ENCODE measurements at regions not wholly inside any gene's neighbourhood (a gene's known extent, or its start where the extent isn't known, plus 50 kb on each side); places are given as distances from the start of the nearest gene placed in this dataset.
"Not testable (repeated sequence)": the region's sequence is repeated elsewhere in the genome, so short reads cannot be mapped to it uniquely, and the experiment has no call there.

DNA sequence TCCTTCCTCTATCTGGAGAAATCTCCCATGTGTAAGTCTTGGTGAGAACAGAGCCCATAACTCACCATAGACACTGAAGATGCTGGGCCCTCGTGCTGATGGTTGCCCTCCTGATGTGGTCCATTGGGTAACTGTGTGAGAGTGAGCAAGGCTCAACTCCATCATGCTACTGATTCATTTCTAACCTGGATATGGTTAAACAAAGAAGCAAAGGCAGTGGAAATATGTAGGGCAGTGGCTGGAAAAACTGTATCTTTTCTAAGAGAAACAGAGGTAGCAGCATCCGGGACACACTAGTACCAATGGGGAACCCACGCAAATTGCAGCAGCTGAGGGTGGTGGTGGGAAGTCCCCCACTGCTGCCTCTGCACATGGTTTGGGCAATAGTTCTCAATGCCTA is 221.7 kb downstream of the KLF6 start:
- DNase-seq (ENCODE audit: extremely low read depth in 1 of 11, low read depth in 9 of 11, low spot score in 4 of 11) = no peak

DNA sequence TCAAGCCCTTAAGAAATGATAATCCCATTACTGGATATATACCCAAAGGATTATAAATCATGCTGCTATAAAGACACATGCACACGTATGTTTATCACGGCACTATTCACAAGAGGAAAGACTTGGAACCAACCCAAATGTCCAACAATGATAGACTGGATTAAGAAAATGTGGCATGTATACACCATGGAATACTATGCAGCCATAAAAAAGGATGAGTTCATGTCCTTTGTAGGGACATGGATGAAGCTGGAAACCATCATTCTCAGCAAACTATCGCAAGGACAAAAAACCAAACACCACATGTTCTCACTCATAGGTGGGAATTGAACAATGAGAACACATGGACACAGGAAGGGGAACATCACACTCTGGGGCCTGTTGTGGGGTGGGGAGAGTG is 224.4 kb downstream of the KLF6 start:
- DNase-seq (ENCODE audit: extremely low read depth in 1 of 11, low read depth in 9 of 11, low spot score in 4 of 11) = not testable (repeated sequence)

GRCh38 chr10:3559527-3559926 is 225.5 kb downstream of the KLF6 start:
- no peak for DNase-seq (ENCODE audit: extremely low read depth in 1 of 11, low read depth in 9 of 11, low spot score in 4 of 11)

DNA sequence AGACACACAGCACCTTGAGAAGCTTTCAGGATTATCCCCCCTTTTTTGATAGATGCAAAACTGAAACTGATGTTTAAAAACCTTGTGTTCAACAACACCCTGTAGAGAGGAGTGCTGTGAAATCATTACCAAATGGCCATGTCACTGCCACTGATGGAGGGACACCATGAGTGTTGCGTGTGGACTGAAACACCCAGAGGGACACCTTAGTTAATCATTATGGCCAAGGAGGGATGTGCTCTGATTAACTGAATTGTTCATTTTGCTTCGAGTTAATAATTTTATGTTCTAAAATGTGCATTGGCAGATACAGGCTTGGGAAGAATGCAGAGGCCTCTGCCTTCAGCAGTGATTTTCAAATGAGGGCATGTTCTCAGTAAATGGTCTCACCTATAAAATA is 226.0 kb downstream of the KLF6 start:
- DNase-seq (ENCODE audit: extremely low read depth in 1 of 11, low read depth in 9 of 11, low spot score in 4 of 11) = no peak

- not testable (repeated sequence) for DNase-seq (ENCODE audit: extremely low read depth in 1 of 11, low read depth in 9 of 11, low spot score in 4 of 11)
Observed at GRCh38 chr10:3556191-3557017, 228.6 kb downstream of the KLF6 start.

DNA sequence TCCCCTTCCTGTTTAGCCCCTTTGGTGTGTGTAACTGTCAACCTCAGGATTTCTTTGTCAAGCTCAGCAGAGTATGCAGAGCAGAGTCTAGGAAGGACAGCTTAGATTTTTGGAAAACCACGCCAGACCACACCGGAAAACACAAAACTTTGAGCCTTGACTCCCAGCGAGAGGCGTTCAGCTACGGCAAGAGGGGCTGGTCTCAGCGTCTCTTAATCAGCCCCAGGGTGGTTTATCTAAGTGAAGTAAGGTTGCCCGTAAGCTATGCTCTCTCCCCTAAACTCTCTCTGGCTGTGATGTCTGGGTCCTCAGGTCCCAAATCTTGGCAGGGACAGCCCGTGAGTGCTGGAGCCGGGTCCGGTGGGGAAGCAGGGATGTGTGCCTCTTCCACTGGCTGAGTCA is 230.9 kb downstream of the KLF6 start:
- DNase-seq (ENCODE audit: extremely low read depth in 1 of 11, low read depth in 9 of 11, low spot score in 4 of 11) = no peak

DNA sequence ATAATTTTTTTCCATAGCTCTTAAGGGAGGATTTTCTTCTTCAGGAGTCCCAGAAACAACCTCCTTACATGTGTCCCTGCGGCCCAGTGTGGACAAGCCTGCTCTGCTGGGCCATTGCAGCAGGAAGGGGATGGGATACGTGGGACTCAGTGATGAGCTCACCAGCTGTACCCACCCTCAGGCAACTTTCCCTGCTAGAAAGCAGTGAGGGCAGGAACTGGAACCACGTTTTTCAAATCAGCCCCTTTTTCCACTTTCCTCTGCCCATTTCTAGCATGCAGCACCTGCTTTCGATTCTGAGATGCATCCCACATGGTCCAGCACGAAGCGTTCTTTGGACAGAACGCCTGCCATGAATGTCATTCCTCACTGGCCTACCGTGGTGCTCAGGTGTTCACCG is 232.7 kb downstream of the KLF6 start:
- no peak for DNase-seq (ENCODE audit: extremely low read depth in 1 of 11, low read depth in 9 of 11, low spot score in 4 of 11)

DNA sequence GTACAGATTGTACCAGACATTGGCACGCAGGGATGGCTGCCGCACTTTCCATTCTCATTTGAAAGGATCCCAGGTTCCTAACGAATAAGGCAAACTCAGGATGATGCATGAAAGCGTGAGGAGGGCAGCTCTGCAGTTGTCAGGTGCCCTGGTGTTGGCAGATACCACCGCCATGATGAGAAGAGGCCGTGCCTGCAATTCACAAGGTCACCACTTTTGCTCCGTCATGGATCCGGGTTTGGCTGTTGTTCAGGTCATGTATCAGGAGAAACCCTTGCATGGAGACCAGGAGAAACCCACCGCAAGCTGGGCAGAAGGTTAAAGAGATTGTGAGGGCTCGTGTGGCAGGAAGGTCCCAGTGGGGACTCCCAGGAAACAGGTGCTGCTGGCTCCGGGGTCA is 233.2 kb downstream of the KLF6 start:
- no peak for DNase-seq (ENCODE audit: extremely low read depth in 1 of 11, low read depth in 9 of 11, low spot score in 4 of 11)

DNA sequence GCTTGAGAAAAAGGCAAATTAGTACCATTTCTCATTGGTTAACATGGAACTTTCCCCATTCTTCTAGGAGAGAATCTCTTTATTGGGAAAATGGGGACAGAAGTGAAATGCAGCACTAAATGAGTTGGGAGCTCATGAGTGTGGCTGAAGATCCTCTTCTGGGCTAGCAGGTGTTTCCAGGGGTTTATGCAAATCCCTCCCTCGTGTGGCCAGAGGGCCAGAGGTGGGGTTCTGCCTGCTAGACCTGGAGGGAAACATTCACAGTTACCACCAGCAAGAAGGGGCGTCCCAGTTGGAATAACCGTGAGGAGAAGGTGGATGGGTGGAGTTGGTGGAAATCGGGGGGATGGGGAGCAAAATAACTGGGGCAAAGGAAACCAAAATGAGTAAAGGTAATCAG is 235.9 kb downstream of the KLF6 start:
- no peak for DNase-seq (ENCODE audit: extremely low read depth in 1 of 11, low read depth in 9 of 11, low spot score in 4 of 11)

DNA sequence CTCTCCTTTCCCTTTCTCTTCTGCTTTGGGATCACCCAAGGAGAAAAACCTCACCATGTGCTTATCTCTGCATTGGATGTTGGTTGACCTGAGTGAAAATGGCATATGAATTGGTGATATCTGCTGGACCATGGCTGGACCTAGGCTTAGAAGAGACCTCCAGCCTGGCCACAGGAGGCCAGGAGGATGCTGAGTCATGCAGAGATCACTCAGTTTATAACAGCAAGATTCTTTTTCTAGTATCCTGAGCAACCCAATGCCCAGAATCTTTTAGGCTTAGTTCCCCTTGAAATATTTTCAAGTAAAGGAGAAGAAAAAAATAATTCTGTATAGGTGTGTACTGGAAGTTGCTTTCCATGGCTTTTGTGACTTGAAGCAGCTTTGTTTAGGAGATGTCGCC is 236.3 kb downstream of the KLF6 start:
- DNase-seq (ENCODE audit: extremely low read depth in 1 of 11, low read depth in 9 of 11, low spot score in 4 of 11) = no peak

DNA sequence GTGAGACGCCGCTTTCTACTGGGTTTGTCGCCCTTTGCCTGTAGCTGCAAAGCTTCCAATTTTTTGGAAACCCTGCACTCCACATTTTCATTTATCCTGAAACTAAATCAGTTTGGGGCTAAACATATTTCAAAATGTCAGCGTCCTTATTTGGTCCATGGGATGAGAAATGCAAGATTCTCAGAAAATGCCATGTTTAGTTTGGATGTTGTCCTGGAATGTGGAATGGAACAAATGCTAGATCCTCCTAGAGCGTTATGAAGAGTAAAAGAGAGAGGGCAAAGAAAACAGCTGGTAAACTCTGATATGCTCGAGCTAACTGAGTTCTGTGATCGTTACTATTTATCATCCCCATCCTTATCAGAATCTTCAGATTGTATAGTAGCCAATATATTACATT is 236.9 kb downstream of the KLF6 start:
- peak in 2 of 11 donors; percentile 13 to 31 for DNase-seq (ENCODE audit: extremely low read depth in 1 of 11, low read depth in 9 of 11, low spot score in 4 of 11)

DNA sequence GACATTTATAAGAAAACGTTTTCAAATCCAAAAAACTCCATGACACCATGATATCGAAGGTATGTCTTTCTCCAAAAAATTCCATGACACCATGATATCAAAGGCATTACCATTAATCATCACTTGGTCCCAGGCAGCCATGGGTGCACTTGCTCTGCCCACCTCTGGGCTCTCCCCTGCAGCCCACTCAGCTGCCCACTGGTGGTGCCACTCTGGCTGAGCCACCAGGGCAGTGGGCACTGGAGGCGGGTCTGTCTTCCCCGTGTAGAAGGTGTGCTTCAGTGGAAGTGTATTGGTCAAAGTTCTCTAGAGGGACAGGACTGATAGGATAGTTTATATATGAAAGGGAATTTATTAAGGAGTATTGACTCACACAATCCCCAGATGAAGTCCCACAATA is 240.4 kb downstream of the KLF6 start:
- no peak for DNase-seq (ENCODE audit: extremely low read depth in 1 of 11, low read depth in 9 of 11, low spot score in 4 of 11)

DNA sequence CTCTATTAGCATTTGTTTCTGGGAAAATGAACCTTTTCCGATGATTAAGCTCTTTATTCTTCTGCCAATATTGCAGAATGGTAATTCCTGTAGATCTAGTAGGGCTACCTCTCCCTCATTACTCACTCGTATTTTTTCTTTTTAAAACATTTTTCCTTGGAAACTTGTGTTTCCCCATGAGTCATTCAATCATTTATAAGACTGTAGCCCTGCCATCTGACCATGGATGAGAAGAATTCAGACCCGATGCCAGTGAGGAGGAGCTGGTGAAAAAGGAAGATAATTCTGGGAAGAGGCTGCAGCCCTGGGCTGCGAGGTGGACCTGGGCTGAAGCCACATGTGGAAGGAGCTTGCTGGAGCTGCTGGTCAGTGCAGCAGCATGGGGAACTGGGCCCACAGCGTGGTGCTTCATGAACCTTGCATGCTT is 242.8 kb downstream of the KLF6 start:
- DNase-seq (ENCODE audit: extremely low read depth in 1 of 11, low read depth in 9 of 11, low spot score in 4 of 11) = no peak

- DNase-seq (ENCODE audit: extremely low read depth in 1 of 11, low read depth in 9 of 11, low spot score in 4 of 11) = no peak
Observed at GRCh38 chr10:3539696-3540383, 245.2 kb downstream of the KLF6 start.

DNA sequence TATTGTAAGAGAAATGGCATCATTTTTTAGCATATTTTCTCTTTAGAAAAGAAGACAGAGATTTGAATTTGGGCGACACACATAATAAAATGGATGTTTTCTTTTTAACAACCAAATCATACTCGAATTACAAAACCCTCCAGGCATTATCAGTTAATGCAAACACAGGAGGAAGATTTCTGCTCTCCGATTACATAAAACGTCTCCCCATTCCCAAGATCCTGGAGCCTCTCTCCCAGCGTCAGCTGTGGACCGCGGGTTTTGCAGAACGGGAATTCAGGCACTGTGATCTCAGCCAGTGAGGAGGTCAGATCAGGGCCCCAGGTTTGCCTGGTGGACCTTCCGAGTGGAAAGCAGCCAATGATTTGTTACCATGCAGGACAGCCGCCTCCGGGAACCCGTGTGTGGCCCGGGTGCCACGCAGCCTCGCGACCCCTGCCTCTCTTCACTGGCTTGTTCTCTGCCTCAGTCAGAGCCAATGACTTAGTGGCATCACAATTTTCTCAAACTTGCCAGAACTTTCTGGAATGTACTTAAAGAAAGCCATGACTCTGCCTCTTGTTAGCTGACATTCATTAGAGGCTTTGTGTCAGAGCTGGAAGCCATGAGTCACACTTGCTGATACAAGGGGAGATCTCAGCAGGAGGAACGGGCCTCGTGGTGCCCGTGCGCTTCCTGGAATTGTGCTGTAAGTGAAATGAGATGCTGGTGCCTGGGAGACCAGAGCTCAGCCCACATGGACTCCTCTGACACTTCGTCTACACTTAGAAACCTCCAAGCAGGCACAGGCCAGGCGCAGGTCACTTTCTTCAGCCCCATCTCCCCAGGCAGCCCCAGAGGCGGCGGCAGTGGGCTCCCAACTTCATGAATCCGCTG is 246.1 kb downstream of the KLF6 start:
- DNase-seq (ENCODE audit: extremely low read depth in 1 of 11, low read depth in 9 of 11, low spot score in 4 of 11) = peak in 2 of 11 donors; percentile 17 to 22

GRCh38 chr10:3538291-3538655 is 246.7 kb downstream of the KLF6 start:
- DNase-seq (ENCODE audit: extremely low read depth in 1 of 11, low read depth in 9 of 11, low spot score in 4 of 11) = no peak

- DNase-seq (ENCODE audit: extremely low read depth in 1 of 11, low read depth in 9 of 11, low spot score in 4 of 11) = no peak
Observed at GRCh38 chr10:3537518-3537917, 247.5 kb downstream of the KLF6 start.

GRCh38 chr10:3535001-3535400 is 250.0 kb downstream of the KLF6 start:
- no peak for DNase-seq (ENCODE audit: extremely low read depth in 1 of 11, low read depth in 9 of 11, low spot score in 4 of 11)

DNA sequence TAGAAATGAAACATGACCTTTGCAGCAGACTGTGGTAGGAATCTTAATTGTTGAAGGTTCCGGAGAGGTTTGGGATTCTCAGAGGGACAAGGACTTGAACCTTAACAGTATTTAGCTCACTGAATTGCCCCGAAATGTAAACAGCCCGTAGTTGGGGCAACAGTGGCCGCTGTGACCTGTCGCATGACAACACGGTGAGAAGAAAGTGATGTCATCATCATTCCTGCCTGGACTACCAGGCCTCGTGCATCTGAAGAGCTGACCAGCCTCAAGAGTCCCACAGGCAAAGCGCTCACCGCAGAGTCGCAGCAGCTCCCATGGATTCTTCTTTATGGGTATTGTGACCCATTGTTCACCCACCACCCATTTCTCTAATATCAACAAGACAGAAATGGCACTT is 250.6 kb downstream of the KLF6 start:
- no peak for DNase-seq (ENCODE audit: extremely low read depth in 1 of 11, low read depth in 9 of 11, low spot score in 4 of 11)

- no peak for DNase-seq (ENCODE audit: extremely low read depth in 1 of 11, low read depth in 9 of 11, low spot score in 4 of 11)
Observed at GRCh38 chr10:3533296-3533695, 251.7 kb downstream of the KLF6 start.

Data from renal cortex interstitium (tissue), 11 donors.